Ascending aorta (tissue), 2 donors: ENCODE measurements at regions not wholly inside any gene's neighbourhood (a gene's known extent, or its start where the extent isn't known, plus 50 kb on each side); places are given as distances from the start of the nearest gene placed in this dataset.

Source experiments
- DNase-seq, 2 donors: peaks; one replicate each; pipeline ENCODE4 v3.0.0-alpha.2; 2019; ENCODE audit warnings: low spot score in 2 of 2
- H3K27ac ChIP-seq, 2 donors: fragments of 200-600 bp; sonication (generic); one replicate each; pipeline ENCODE4 v1.5.1; 2016 to 2017; ENCODE audit warnings: mild to moderate bottlenecking in 1 of 2
- H3K27me3 ChIP-seq: fragments of 200-600 bp; sonication (generic); one replicate; pipeline ENCODE4 v1.5.1; 2017
- H3K36me3 ChIP-seq, 2 donors: fragments of 200-600 bp; sonication (generic); one replicate each; pipeline ENCODE4 v1.5.1; 2016
- H3K4me1 ChIP-seq, 2 donors: fragments of 200-600 bp; sonication (generic); one replicate each; pipeline ENCODE4 v1.5.1; 2016 to 2017; ENCODE audit warnings: mild to moderate bottlenecking in 1 of 2
- H3K4me3 ChIP-seq, 2 donors: fragments of 200-600 bp; sonication (generic); one replicate each; pipeline ENCODE4 v1.5.1; 2016 to 2017; ENCODE audit warnings: mild to moderate bottlenecking in 1 of 2
- H3K9me3 ChIP-seq, 2 donors: fragments of 200-600 bp; sonication (generic); one replicate each; pipeline ENCODE4 v1.5.1; 2016
- intact Hi-C: fragments of 100-400 bp; cut with DNase I; formaldehyde crosslinking; loops from one replicate; pipeline ENCODE4 v1.15.1; 2023
- TF ChIP-seq, protein P1 (sequence below), 3 experiments: fragments of 200-600 bp in 2 of 3; fragments of 450-650 bp in 1 of 3; sonication (generic) in 2 of 3; IDR thresholded peaks; one replicate each; pipeline ENCODE4 v1.5.1; 2016 to 2019; ENCODE audit warnings: antibody characterized with exemption in 3 of 3, mild to moderate bottlenecking in 1 of 3, moderate library complexity in 1 of 3

DNA sequence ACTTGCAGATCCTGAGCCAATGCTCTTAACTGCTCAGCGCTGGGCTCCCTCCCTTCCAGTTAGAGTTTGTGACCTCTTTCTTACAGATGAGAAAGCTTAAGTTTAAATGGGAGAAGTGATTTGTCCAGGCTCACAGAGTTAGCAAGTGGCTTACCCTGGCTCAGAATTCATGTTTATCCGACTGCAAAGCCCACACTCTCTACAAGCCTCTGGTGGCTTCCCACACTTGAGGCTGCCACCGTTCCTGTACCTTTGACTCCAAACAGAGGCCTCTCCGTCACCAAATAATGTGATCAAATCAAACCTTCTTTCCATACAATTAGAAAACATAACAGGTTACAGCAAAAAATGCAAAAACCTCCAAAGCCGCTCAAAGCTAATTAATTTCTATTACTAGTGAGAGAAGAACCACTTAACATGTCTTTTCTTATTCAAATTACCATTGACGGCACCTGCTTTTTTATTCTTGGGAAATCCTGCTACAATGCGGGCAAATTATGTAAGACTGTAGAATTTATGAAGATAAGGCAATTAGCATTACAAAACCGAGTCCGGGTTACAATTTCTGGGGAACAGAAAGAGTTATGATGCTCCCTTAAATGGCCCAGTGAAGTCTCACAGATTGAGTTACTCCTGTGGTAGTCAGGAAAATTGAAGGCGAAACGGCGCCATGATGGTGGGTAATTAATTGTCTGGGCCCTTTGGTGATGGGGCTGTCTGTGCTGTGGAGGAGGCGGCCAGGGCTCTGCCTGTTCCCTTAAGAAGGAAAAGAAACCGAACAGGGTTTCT lies 324.3 kb upstream of the POU3F1 start:
- Histone ChIP-seq H3K27me3 (no peaks in the 10 kb centered on the region), H3K4me3 (no peak overlapping the region), H3K36me3 (no peaks in the 10 kb centered on the region), H3K9me3 (no peaks in the 10 kb centered on the region), H3K4me1 (no peaks in the 10 kb centered on the region), H3K27ac (no peak overlapping the region)
- intact Hi-C loops = no loop called here
- DNase-seq = no peak
- TF ChIP-seq, protein P1, sequence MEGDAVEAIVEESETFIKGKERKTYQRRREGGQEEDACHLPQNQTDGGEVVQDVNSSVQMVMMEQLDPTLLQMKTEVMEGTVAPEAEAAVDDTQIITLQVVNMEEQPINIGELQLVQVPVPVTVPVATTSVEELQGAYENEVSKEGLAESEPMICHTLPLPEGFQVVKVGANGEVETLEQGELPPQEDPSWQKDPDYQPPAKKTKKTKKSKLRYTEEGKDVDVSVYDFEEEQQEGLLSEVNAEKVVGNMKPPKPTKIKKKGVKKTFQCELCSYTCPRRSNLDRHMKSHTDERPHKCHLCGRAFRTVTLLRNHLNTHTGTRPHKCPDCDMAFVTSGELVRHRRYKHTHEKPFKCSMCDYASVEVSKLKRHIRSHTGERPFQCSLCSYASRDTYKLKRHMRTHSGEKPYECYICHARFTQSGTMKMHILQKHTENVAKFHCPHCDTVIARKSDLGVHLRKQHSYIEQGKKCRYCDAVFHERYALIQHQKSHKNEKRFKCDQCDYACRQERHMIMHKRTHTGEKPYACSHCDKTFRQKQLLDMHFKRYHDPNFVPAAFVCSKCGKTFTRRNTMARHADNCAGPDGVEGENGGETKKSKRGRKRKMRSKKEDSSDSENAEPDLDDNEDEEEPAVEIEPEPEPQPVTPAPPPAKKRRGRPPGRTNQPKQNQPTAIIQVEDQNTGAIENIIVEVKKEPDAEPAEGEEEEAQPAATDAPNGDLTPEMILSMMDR (IDR thresholded peaks at IDR 0.05) = no peak

- intact Hi-C loops = no loop called here
- Histone ChIP-seq H3K4me3 (no peak overlapping the region), H3K27ac (no peak overlapping the region), H3K27me3 (no peaks in the 10 kb centered on the region), H3K36me3 (no peaks in the 10 kb centered on the region), H3K4me1 (no peaks in the 10 kb centered on the region), H3K9me3 (no peaks in the 10 kb centered on the region)
- no peak for DNase-seq
- TF ChIP-seq, protein P1 (IDR thresholded peaks at IDR 0.05) = no peak
These were observed 318.6 kb upstream of the POU3F1 start for GRCh38 chr1:38365242-38365641.

GRCh38 chr1:38361566-38361965 lies 315.0 kb upstream of the POU3F1 start:
- Histone ChIP-seq H3K27ac (no peak overlapping the region), H3K27me3 (no peaks in the 10 kb centered on the region), H3K4me1 (no peaks in the 10 kb centered on the region), H3K9me3 (no peaks in the 10 kb centered on the region), H3K4me3 (no peak overlapping the region), H3K36me3 (no peaks in the 10 kb centered on the region)
- DNase-seq = no peak
- intact Hi-C loops = no loop called here
- TF ChIP-seq, protein P1 (IDR thresholded peaks at IDR 0.05) = no peak

DNA sequence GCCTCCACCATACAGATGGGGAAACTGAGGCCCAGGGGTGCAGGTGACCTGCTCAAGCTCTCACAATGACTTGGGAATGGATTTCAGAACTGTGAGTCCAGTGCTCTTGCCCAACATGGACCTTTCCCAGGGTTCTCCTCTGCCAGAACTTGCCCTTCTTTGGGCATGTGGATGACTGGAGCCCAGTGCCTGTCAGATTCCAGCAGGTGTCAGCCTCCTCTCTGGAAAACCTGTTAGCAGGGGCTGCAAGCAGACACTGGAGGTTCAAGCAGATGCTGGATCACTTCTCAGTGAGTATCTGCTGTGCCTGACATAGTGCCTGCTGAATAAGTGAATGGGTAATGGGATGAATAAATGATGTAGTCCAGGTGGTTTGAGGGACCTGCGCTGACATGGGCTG lies 314.2 kb upstream of the POU3F1 start:
- Histone ChIP-seq H3K36me3 (no peaks in the 10 kb centered on the region), H3K27me3 (no peaks in the 10 kb centered on the region), H3K9me3 (no peaks in the 10 kb centered on the region), H3K27ac (no peak overlapping the region), H3K4me1 (no peaks in the 10 kb centered on the region), H3K4me3 (no peak overlapping the region)
- no peak for DNase-seq
- TF ChIP-seq, protein P1 (IDR thresholded peaks at IDR 0.05) = no peak
- intact Hi-C loops = no loop called here

DNA sequence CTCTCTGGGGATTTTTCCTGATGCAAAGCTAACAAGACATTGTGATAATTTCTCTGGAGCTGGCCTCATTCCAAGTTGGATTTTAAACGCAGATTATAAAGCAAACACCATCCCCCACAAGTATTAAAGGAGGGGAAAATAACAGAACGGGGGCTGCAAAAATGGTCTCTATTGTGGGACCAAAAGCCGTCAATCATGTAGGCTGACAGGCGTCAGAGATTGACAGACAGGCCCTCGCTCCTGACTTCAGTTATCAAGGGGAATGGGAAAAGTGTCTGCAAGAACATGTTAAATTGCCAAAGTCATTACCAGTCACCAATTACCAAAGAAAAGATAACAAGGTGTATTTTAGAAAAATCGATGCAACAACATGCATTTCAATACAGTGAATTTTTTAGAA lies 307.4 kb upstream of the POU3F1 start:
- H3K9me3 ChIP-seq = no peaks in the 10 kb centered on the region
- no peaks in the 10 kb centered on the region for H3K36me3 ChIP-seq
- intact Hi-C loops = no loop called here
- H3K27me3 ChIP-seq = no peaks in the 10 kb centered on the region
- no peak for DNase-seq
- TF ChIP-seq, protein P1 (IDR thresholded peaks at IDR 0.05) = no peak
- H3K27ac ChIP-seq = no peak overlapping the region
- H3K4me1 ChIP-seq = no peaks in the 10 kb centered on the region
- H3K4me3 ChIP-seq = no peak overlapping the region
